ENCODE measurements at regions not wholly inside any gene's neighbourhood (a gene's known extent, or its start where the extent isn't known, plus 50 kb on each side); places are given as distances from the start of the nearest gene placed in this dataset.

GRCh38 chr6:93165850-93166430 is 253.4 kb downstream of the EPHA7 start:
- TF ChIP-seq CTCF (IDR thresholded peaks at IDR 0.05; ENCODE audit: low read depth, low read length) (no peak), POLR2A (IDR thresholded peaks at IDR 0.05; ENCODE audit: extremely low read depth, insufficient read length) (no peak), MYC (IDR thresholded peaks at IDR 0.05; ENCODE audit: low read depth, low read length) (no peak)
- TF ChIP-seq, protein P1, sequence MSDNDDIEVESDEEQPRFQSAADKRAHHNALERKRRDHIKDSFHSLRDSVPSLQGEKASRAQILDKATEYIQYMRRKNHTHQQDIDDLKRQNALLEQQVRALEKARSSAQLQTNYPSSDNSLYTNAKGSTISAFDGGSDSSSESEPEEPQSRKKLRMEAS (IDR thresholded peaks at IDR 0.05; ENCODE audit: low read depth, low read length): no peak
